Prostate gland (tissue), 2 donors: ENCODE measurements at regions not wholly inside any gene's neighbourhood (a gene's known extent, or its start where the extent isn't known, plus 50 kb on each side); places are given as distances from the start of the nearest gene placed in this dataset.

ENCODE experiments used
- POLR2A ChIP-seq: fragments of 450-650 bp; IDR thresholded peaks from one replicate; pipeline ENCODE4 v1.6.1; 2016; ENCODE audit warnings: antibody characterized with exemption, mild to moderate bottlenecking
- TF ChIP-seq, protein P1 (sequence below), 4 experiments: fragments of 200-600 bp in 2 of 4; fragments of 450-650 bp in 2 of 4; sonication (generic) in 2 of 4; IDR thresholded peaks; 1 replicate in 3 of 4; 2 replicates in 1 of 4; pipeline ENCODE4 v1.5.1; 2016 to 2019; ENCODE audit warnings: antibody characterized with exemption in 4 of 4, mild to moderate bottlenecking in 2 of 4, moderate library complexity in 2 of 4

DNA sequence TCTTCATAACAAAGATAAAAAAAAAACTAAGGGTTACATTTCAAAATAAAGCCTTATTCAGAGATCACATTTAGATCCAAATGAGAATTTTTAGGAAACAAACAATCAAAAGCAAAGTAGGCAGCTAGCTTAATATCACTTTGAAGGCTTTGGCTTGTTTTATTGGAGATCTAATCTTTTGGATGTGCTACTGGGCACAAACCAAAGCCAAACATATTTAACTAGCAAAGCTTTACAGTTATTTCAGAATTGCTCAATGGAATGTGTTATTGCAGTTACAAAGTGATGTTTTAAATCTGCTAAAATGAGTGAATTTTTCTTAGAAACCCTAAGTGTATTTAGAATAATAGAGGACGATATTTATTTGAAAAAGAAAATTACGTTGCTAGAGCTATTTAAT is 114.7 kb upstream of the KLHL1 start:
- TF ChIP-seq, protein P1, sequence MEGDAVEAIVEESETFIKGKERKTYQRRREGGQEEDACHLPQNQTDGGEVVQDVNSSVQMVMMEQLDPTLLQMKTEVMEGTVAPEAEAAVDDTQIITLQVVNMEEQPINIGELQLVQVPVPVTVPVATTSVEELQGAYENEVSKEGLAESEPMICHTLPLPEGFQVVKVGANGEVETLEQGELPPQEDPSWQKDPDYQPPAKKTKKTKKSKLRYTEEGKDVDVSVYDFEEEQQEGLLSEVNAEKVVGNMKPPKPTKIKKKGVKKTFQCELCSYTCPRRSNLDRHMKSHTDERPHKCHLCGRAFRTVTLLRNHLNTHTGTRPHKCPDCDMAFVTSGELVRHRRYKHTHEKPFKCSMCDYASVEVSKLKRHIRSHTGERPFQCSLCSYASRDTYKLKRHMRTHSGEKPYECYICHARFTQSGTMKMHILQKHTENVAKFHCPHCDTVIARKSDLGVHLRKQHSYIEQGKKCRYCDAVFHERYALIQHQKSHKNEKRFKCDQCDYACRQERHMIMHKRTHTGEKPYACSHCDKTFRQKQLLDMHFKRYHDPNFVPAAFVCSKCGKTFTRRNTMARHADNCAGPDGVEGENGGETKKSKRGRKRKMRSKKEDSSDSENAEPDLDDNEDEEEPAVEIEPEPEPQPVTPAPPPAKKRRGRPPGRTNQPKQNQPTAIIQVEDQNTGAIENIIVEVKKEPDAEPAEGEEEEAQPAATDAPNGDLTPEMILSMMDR (IDR thresholded peaks at IDR 0.05), result no peak
- TF ChIP-seq POLR2A, result no peak
